ENCODE measurements at regions not wholly inside any gene's neighbourhood (a gene's known extent, or its start where the extent isn't known, plus 50 kb on each side); places are given as distances from the start of the nearest gene placed in this dataset.

DNA sequence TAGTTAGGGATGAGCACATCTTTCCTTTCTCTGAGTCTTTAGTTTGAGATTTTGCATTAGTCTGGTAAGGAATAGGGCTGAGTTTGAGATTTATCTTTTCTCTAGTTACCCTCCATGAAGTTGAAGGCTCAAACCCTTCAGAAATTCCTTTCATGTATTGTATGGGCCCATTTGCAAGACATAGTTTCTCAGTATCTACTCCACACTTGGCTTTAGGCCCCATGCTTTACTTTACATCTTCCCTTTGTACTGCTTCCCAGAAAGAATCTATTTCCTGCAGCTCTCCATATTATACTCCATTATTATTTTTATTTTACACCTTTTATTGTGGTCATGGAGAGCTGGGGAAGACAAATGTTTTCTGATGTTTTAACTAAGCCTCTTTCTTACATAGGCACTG is 1038.2 kb downstream of the TECRL start:
- H3K9me3 ChIP-seq (ENCODE audit: control insufficient read depth in 2 of 3, insufficient read depth in 1 of 3, low read length in 3 of 3): peaks cover 0 to 3% (median 0%) of the 10 kb centered on the region in 3 donors
- no peak overlapping the region for H3K4me3 ChIP-seq (ENCODE audit: low read length in 3 of 3)
- no peaks in the 10 kb centered on the region for H3K4me1 ChIP-seq (ENCODE audit: control insufficient read depth in 2 of 3, insufficient read depth in 2 of 3, low read depth in 1 of 3, low read length in 3 of 3)
- no peak for FAIRE-seq
- TF ChIP-seq, protein P1, sequence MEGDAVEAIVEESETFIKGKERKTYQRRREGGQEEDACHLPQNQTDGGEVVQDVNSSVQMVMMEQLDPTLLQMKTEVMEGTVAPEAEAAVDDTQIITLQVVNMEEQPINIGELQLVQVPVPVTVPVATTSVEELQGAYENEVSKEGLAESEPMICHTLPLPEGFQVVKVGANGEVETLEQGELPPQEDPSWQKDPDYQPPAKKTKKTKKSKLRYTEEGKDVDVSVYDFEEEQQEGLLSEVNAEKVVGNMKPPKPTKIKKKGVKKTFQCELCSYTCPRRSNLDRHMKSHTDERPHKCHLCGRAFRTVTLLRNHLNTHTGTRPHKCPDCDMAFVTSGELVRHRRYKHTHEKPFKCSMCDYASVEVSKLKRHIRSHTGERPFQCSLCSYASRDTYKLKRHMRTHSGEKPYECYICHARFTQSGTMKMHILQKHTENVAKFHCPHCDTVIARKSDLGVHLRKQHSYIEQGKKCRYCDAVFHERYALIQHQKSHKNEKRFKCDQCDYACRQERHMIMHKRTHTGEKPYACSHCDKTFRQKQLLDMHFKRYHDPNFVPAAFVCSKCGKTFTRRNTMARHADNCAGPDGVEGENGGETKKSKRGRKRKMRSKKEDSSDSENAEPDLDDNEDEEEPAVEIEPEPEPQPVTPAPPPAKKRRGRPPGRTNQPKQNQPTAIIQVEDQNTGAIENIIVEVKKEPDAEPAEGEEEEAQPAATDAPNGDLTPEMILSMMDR (IDR thresholded peaks at IDR 0.05; ENCODE audit: borderline replicate concordance, extremely low read depth, insufficient read depth): no peak
- DNase-seq: no peak
- no peak overlapping the region for H3K9ac ChIP-seq (ENCODE audit: low read length in 3 of 3)
- no peak overlapping the region for H3K27ac ChIP-seq (ENCODE audit: low read depth in 2 of 2, low read length in 2 of 2)
- no peaks in the 10 kb centered on the region for H3K27me3 ChIP-seq (ENCODE audit: control insufficient read depth, insufficient read depth, low read length)
- H3K36me3 ChIP-seq (ENCODE audit: control insufficient read depth in 2 of 3, insufficient read depth in 3 of 3, low read length in 3 of 3): no peaks in the 10 kb centered on the region
- intact Hi-C loops (cut with DNase I): no loop called here

DNA sequence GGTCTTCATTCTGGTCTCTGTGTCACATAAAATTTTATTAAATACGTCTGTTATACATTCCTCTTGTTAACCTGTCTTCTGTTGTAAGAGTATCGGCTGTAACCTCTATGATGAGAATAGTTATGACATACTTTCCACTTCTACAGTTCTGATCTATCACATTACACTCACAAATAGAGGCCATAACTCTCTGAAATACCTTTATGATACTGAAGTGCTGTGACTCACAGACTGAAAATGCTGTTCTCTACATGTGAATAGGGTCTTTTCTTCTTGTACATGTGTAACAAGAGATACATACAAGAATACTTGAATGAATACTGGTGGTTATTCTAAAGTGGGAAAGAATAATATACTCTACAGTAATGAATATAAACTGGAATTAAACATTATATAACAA is 1047.6 kb downstream of the TECRL start:
- no peaks in the 10 kb centered on the region for H3K9me3 ChIP-seq (ENCODE audit: control insufficient read depth in 2 of 3, insufficient read depth in 1 of 3, low read length in 3 of 3)
- H3K9ac ChIP-seq (ENCODE audit: low read length in 3 of 3): no peak overlapping the region
- FAIRE-seq: no peak
- no peaks in the 10 kb centered on the region for H3K36me3 ChIP-seq (ENCODE audit: control insufficient read depth in 2 of 3, insufficient read depth in 3 of 3, low read length in 3 of 3)
- no peaks in the 10 kb centered on the region for H3K4me1 ChIP-seq (ENCODE audit: control insufficient read depth in 2 of 3, insufficient read depth in 2 of 3, low read depth in 1 of 3, low read length in 3 of 3)
- intact Hi-C loops (cut with DNase I): no loop called here
- no peak overlapping the region for H3K4me3 ChIP-seq (ENCODE audit: low read length in 3 of 3)
- TF ChIP-seq, protein P1 (IDR thresholded peaks at IDR 0.05; ENCODE audit: borderline replicate concordance, extremely low read depth, insufficient read depth): no peak
- H3K27ac ChIP-seq (ENCODE audit: low read depth in 2 of 2, low read length in 2 of 2): no peak overlapping the region
- no peak for DNase-seq
- H3K27me3 ChIP-seq (ENCODE audit: control insufficient read depth, insufficient read depth, low read length): no peaks in the 10 kb centered on the region

DNA sequence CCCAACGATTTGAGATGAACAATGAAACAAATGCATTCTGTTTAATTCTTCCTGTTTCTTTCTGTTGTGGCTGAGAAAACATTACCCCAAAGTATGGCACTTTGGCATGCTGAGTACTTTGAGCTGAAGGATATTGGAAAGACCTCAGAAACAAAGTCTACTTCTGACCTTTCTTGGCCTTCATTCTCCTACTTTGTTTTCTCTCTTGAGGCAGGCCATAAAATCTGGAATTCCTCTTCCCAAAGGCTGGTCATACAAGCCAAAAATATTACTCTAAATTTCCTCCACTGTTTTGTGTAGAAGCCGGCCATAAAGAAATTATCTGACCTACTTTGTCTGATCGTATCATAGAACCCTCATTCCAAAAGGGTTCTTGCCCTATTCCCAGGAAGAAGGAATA is 1048.2 kb downstream of the TECRL start:
- no peak for DNase-seq
- TF ChIP-seq, protein P1 (IDR thresholded peaks at IDR 0.05; ENCODE audit: borderline replicate concordance, extremely low read depth, insufficient read depth): no peak
- Histone ChIP-seq H3K4me1 (ENCODE audit: control insufficient read depth in 2 of 3, insufficient read depth in 2 of 3, low read depth in 1 of 3, low read length in 3 of 3) (no peaks in the 10 kb centered on the region), H3K9ac (ENCODE audit: low read length in 3 of 3) (no peak overlapping the region), H3K9me3 (ENCODE audit: control insufficient read depth in 2 of 3, insufficient read depth in 1 of 3, low read length in 3 of 3) (no peaks in the 10 kb centered on the region), H3K4me3 (ENCODE audit: low read length in 3 of 3) (no peak overlapping the region), H3K36me3 (ENCODE audit: control insufficient read depth in 2 of 3, insufficient read depth in 3 of 3, low read length in 3 of 3) (no peaks in the 10 kb centered on the region), H3K27ac (ENCODE audit: low read depth in 2 of 2, low read length in 2 of 2) (no peak overlapping the region), H3K27me3 (ENCODE audit: control insufficient read depth, insufficient read depth, low read length) (no peaks in the 10 kb centered on the region)
- intact Hi-C loops (cut with DNase I): no loop called here
- no peak for FAIRE-seq

DNA sequence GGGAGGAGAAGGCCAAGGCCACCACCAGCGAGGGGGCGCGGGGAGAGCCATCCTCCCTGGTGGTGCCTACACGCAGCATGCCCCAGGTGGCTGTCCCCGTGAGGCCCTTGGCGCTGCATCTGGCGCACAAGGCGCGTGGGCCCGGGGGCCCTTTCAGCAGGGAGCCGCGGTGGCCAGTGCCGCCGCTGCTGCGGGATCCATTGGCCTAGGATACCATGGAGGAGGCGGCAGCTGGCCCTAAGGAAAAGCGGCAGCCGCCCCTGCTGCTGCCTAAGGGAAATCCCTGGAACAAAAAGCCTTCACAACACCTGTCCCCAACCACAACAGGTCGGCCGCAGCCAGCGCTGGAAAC is 1059.6 kb downstream of the TECRL start:
- no peaks in the 10 kb centered on the region for H3K36me3 ChIP-seq (ENCODE audit: control insufficient read depth in 2 of 3, insufficient read depth in 3 of 3, low read length in 3 of 3)
- no peak overlapping the region for H3K9ac ChIP-seq (ENCODE audit: low read length in 3 of 3)
- no peak for FAIRE-seq
- H3K27me3 ChIP-seq (ENCODE audit: control insufficient read depth, insufficient read depth, low read length): no peaks in the 10 kb centered on the region
- intact Hi-C loops (cut with DNase I): no loop called here
- TF ChIP-seq, protein P1 (IDR thresholded peaks at IDR 0.05; ENCODE audit: borderline replicate concordance, extremely low read depth, insufficient read depth): no peak
- H3K9me3 ChIP-seq (ENCODE audit: control insufficient read depth in 2 of 3, insufficient read depth in 1 of 3, low read length in 3 of 3): peaks cover 0 to 17% (median 2%) of the 10 kb centered on the region in 3 donors
- peak in 1 of 5 donors; percentile 49 for DNase-seq
- H3K4me1 ChIP-seq (ENCODE audit: control insufficient read depth in 2 of 3, insufficient read depth in 2 of 3, low read depth in 1 of 3, low read length in 3 of 3): no peaks in the 10 kb centered on the region
- H3K4me3 ChIP-seq (ENCODE audit: low read length in 3 of 3): no peak overlapping the region
- no peak overlapping the region for H3K27ac ChIP-seq (ENCODE audit: low read depth in 2 of 2, low read length in 2 of 2)
